MG63 (cell line): ENCODE measurements at regions not wholly inside any gene's neighbourhood (a gene's known extent, or its start where the extent isn't known, plus 50 kb on each side); places are given as distances from the start of the nearest gene placed in this dataset.
A peak's percentile ranks its signal among the peaks of the same experiment; 100 is the strongest.

Experiments
- DNase-seq: peaks from one replicate; pipeline ENCODE4 v3.0.0-alpha.2; 2020
- H3K27me3 ChIP-seq: fragments of 250-450 bp; sonication (Bioruptor Pico); 2 replicates; pipeline ENCODE4 v1.5.1; 2020; ENCODE audit warnings: mild to moderate bottlenecking, moderate library complexity
- H3K36me3 ChIP-seq: fragments of 250-450 bp; sonication (Bioruptor Pico); 2 replicates; pipeline ENCODE4 v1.5.1; 2020; ENCODE audit warnings: mild to moderate bottlenecking, moderate library complexity
- H3K4me3 ChIP-seq: fragments of 250-450 bp; sonication (Bioruptor Pico); 2 replicates; pipeline ENCODE4 v1.5.1; 2020; ENCODE audit warnings: mild to moderate bottlenecking, moderate library complexity
- H3K9me3 ChIP-seq: fragments of 250-450 bp; sonication (Bioruptor Pico); 2 replicates; pipeline ENCODE4 v1.5.1; 2020; ENCODE audit warnings: mild to moderate bottlenecking, moderate library complexity

GRCh38 chr5:163172540-163173338 is 264.7 kb upstream of the CCNG1 start:
- H3K9me3 ChIP-seq = no peaks in the 10 kb centered on the region
- H3K27me3 ChIP-seq = peaks cover 4% of the 10 kb centered on the region; the same call in 1 of the 2 replicates
- no peak overlapping the region for H3K4me3 ChIP-seq
- DNase-seq = no peak
- no peaks in the 10 kb centered on the region for H3K36me3 ChIP-seq

GRCh38 chr5:163177971-163178370 is 259.4 kb upstream of the CCNG1 start:
- H3K27me3 ChIP-seq = peaks cover 6% of the 10 kb centered on the region; the same call in 1 of the 2 replicates
- no peak for DNase-seq
- H3K36me3 ChIP-seq = no peaks in the 10 kb centered on the region
- H3K9me3 ChIP-seq = no peaks in the 10 kb centered on the region
- H3K4me3 ChIP-seq = no peak overlapping the region

DNA sequence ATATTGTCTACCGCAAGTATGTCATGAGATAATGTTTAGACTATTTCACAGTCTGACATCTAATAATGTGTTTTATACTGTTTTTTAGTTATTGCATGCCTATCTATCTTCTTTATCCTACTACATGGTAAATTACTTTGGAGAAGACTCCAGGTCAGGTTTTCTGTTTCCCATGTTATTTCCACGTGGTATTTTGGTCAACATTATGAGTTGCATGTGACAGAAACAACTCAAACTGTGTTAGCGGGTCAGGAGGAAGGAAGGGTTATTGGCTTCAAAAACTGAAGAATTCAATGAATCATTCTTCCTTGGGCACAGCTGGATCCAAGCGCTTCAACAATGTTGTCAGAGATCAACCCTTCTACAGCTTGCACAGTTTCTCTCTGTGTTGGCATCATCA is 252.1 kb upstream of the CCNG1 start:
- Histone ChIP-seq H3K4me3 (no peak overlapping the region), H3K36me3 (no peaks in the 10 kb centered on the region), H3K9me3 (no peaks in the 10 kb centered on the region), H3K27me3 (no peaks in the 10 kb centered on the region)
- DNase-seq = no peak

DNA sequence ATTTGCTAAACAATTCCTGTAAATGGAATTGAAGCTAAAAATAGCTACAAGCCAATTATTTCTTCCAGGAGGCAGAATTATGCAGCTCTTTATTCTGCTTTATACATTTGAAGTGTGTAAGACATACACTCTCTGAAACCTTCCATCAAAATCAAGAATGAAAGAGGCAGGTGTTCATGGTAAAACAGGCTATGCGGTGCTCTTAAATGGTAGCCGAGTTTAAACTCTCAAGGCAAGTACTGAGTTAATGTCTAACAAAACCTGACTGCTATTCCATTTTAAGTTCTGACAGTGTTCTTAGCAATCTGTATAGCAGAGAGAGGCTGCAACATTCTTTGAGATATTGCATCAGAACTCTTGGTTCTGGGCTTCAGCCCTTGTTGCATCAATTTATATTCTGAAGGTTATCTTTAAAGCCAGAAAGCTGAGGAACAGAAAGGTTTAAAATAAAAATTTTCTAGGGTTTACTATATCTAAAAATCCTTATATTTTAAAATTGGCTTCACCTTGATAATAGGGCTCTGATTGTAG is 248.3 kb upstream of the CCNG1 start:
- H3K4me3 ChIP-seq = no peak overlapping the region
- DNase-seq = no peak
- no peaks in the 10 kb centered on the region for H3K36me3 ChIP-seq
- no peaks in the 10 kb centered on the region for H3K9me3 ChIP-seq
- no peaks in the 10 kb centered on the region; the same call in 1 of the 2 replicates for H3K27me3 ChIP-seq

- no peaks in the 10 kb centered on the region; the same call in 1 of the 2 replicates for H3K27me3 ChIP-seq
- no peaks in the 10 kb centered on the region for H3K9me3 ChIP-seq
- DNase-seq = no peak
- H3K4me3 ChIP-seq = no peak overlapping the region
- H3K36me3 ChIP-seq = no peaks in the 10 kb centered on the region
Measured at GRCh38 chr5:163190283-163190682, 247.1 kb upstream of the CCNG1 start.

DNA sequence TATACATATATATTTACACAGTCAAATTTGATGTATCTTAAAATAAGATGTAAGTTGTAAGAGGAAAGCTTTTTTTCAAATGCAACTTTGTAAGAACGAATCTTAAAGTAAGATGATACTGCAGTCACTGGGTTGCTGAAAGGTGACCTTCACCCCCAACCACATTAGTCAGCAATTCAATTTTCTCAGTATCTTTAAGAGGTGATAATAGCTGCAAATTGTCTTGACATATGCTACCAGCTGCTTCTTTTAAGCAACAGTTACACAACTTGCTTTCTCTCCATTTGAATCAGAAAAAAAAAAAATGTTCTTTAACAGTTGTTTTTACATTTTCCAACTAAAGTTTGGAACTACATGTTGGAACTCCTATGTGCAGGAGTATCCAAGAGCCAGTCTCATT is 246.6 kb upstream of the CCNG1 start:
- DNase-seq = no peak
- no peaks in the 10 kb centered on the region for H3K9me3 ChIP-seq
- H3K4me3 ChIP-seq = no peak overlapping the region
- H3K27me3 ChIP-seq = peaks cover 2% of the 10 kb centered on the region; the same call in 1 of the 2 replicates
- no peaks in the 10 kb centered on the region for H3K36me3 ChIP-seq

DNA sequence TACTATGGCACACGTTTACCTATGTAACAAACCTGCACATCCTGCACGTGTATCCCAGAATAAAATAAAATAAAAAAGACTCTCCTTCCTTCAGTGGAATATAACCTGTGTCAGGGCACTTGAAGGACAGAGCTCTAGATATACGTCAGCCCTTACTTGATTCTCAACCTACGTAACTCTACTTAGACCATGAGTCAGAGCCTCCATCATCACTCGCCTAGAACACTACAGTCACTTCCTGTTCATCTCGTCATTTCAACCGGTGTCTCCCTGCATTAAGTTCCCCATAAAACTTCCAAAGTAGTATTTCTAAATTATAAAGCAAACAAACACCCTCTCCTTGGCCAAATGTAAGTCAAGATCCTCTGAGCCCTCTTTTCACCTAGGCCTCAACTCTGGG is 243.5 kb upstream of the CCNG1 start:
- no peak for DNase-seq
- Histone ChIP-seq H3K27me3 (peaks cover 4% of the 10 kb centered on the region; the same call in 1 of the 2 replicates), H3K4me3 (no peak overlapping the region), H3K36me3 (no peaks in the 10 kb centered on the region), H3K9me3 (no peaks in the 10 kb centered on the region)

- Histone ChIP-seq H3K4me3 (no peak overlapping the region), H3K9me3 (no peaks in the 10 kb centered on the region), H3K27me3 (no peaks in the 10 kb centered on the region), H3K36me3 (no peaks in the 10 kb centered on the region)
- DNase-seq = no peak
Measured at GRCh38 chr5:163205645-163206044, 231.8 kb upstream of the CCNG1 start.

GRCh38 chr5:163221581-163221980 is 215.8 kb upstream of the CCNG1 start:
- H3K36me3 ChIP-seq = no peaks in the 10 kb centered on the region
- DNase-seq = no peak
- no peak overlapping the region for H3K4me3 ChIP-seq
- 0 out of 2 replicates have a peak, but pooled peaks cover 4% of the 10 kb centered on the region for H3K27me3 ChIP-seq
- H3K9me3 ChIP-seq = no peaks in the 10 kb centered on the region

DNA sequence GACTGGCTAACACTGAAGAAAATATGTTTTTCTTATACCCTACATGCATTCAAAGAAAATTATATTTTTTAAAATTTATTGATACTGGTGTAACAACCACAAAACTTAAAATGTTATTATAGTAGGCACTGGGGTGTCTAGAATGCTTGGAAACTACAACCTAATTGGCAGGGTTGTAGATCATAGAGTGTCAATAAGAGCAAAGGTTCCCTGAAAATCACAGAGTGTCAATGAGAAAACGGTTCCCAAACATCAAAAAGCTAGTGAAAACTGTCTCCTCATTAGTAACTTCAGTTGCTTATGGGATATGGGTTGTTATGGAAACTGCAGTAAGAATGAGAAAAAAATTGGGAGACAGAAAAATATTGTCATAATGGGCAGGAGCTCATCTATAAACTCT is 214.4 kb upstream of the CCNG1 start:
- H3K4me3 ChIP-seq = no peak overlapping the region
- H3K36me3 ChIP-seq = no peaks in the 10 kb centered on the region
- no peak for DNase-seq
- H3K27me3 ChIP-seq = 0 out of 2 replicates have a peak, but pooled peaks cover 4% of the 10 kb centered on the region
- no peaks in the 10 kb centered on the region for H3K9me3 ChIP-seq

DNA sequence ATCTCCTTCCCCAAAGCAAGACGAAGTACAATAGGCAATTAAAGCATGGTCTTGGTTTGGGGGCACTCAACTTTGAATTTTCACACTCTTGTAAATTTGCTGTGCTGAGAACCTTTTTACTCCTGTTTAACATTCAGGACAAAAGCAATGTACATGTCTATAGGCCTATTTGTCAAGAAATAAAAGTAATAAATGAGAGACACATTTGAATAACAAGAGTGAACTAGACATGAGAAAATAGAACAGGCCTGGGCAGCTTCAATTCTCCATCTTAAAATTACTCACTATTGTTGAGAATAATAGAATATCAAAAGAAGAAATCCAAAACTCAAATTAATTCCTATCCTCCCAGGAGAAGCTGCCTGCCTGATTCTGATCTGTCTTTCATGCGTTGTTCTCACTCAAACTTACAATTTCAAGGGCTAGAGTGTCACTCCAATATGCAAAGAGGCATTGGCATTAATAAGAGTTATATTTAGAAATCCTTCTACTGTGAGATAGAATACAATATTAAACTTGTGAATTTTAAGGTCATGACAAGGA is 192.9 kb upstream of the CCNG1 start:
- no peaks in the 10 kb centered on the region for H3K27me3 ChIP-seq
- H3K36me3 ChIP-seq = no peaks in the 10 kb centered on the region
- DNase-seq = no peak
- H3K9me3 ChIP-seq = no peaks in the 10 kb centered on the region
- H3K4me3 ChIP-seq = no peak overlapping the region

GRCh38 chr5:163245584-163245983 is 191.8 kb upstream of the CCNG1 start:
- no peaks in the 10 kb centered on the region for H3K36me3 ChIP-seq
- H3K4me3 ChIP-seq = no peak overlapping the region
- DNase-seq = no peak

GRCh38 chr5:163248333-163248732 is 189.1 kb upstream of the CCNG1 start:
- Histone ChIP-seq H3K4me3 (no peak overlapping the region), H3K9me3 (no peaks in the 10 kb centered on the region), H3K27me3 (no peaks in the 10 kb centered on the region), H3K36me3 (no peaks in the 10 kb centered on the region)
- peak; percentile 42 for DNase-seq

More at GRCh38 chr5:163245584-163245983, 191.8 kb upstream of the CCNG1 start:
- Histone ChIP-seq H3K9me3 (no peaks in the 10 kb centered on the region), H3K27me3 (no peaks in the 10 kb centered on the region)

DNA sequence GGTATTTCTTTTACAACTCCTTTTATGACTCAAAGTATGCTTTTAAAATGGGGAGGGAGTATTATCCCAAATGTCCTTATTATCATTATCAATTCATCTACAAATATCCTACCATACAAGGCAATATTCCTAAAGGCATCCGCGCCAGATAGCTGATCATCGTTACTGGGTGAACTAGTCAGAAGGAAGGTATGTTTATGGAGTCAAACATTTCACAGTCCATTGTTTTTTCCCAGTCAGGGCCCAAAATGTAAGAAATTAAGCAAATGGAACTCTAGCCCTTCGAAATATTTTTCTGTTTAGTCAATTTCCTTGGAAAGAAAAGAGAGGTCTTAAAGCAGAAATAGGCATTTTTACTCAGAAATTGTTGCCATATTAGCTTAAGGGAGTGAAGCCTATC is 188.5 kb upstream of the CCNG1 start:
- Histone ChIP-seq H3K4me3 (no peak overlapping the region), H3K27me3 (no peaks in the 10 kb centered on the region), H3K9me3 (no peaks in the 10 kb centered on the region), H3K36me3 (no peaks in the 10 kb centered on the region)
- DNase-seq = peak; percentile 48

GRCh38 chr5:163252950-163253349 is 184.4 kb upstream of the CCNG1 start:
- Histone ChIP-seq H3K9me3 (no peaks in the 10 kb centered on the region), H3K36me3 (no peaks in the 10 kb centered on the region), H3K27me3 (peaks cover 5% of the 10 kb centered on the region; the same call in 1 of the 2 replicates), H3K4me3 (no peak overlapping the region)
- no peak for DNase-seq

DNA sequence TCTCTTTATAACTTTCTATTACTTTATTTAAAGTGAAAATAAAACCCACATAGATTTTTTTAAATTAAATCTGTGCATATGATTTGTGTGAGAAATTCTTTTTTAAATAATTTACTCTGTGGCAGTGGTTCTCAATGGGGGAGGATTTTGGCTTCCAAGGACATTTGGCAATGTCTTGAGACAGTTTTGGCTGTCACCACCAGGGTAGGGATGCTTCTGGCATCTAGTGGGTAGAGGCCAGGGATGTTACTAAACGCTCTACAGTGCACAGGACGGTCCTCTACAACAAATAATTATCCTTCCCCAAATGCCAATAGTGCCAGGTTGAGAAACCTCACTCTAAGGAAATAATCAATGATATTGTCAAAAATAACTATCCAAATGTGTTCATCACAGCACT is 177.9 kb upstream of the CCNG1 start:
- H3K9me3 ChIP-seq = no peaks in the 10 kb centered on the region
- H3K27me3 ChIP-seq = peaks cover 5% of the 10 kb centered on the region; the same call in 1 of the 2 replicates
- H3K4me3 ChIP-seq = no peak overlapping the region
- DNase-seq = no peak
- no peaks in the 10 kb centered on the region for H3K36me3 ChIP-seq

- Histone ChIP-seq H3K27me3 (peaks cover 5% of the 10 kb centered on the region; the same call in 1 of the 2 replicates), H3K36me3 (no peaks in the 10 kb centered on the region), H3K9me3 (no peaks in the 10 kb centered on the region), H3K4me3 (no peak overlapping the region)
- no peak for DNase-seq
Measured at GRCh38 chr5:163260471-163260870, 176.9 kb upstream of the CCNG1 start.

DNA sequence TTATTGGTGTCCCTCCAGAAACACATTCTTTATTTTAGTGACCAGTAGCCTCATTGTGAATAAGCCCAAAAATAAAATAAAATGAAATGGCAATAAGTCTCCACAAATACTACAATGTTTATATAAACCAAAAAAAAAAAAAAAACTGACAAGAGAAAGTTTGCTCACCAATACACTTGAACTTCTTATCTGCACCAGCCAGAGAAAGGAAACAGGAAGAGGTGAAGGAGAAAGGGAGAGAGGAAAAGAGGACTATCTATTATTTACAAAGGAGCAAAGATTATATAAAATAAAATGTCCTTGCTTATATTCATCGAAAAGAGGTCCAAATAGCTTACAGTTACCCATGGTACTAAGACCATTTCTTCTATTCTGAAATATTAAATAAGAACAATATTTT is 176.4 kb upstream of the CCNG1 start:
- no peak overlapping the region for H3K4me3 ChIP-seq
- H3K9me3 ChIP-seq = no peaks in the 10 kb centered on the region
- H3K27me3 ChIP-seq = 0 out of 2 replicates have a peak, but pooled peaks cover 3% of the 10 kb centered on the region
- no peak for DNase-seq
- H3K36me3 ChIP-seq = no peaks in the 10 kb centered on the region
